ENCODE measurements at regions not wholly inside any gene's neighbourhood (a gene's known extent, or its start where the extent isn't known, plus 50 kb on each side); places are given as distances from the start of the nearest gene placed in this dataset.

- DNase-seq = no peak
Observed at GRCh38 chr22:48952256-48953102, 875.2 kb downstream of the BRD1 start.

- no peak for DNase-seq
Observed at GRCh38 chr22:48951836-48952235, 875.8 kb downstream of the BRD1 start.

DNA sequence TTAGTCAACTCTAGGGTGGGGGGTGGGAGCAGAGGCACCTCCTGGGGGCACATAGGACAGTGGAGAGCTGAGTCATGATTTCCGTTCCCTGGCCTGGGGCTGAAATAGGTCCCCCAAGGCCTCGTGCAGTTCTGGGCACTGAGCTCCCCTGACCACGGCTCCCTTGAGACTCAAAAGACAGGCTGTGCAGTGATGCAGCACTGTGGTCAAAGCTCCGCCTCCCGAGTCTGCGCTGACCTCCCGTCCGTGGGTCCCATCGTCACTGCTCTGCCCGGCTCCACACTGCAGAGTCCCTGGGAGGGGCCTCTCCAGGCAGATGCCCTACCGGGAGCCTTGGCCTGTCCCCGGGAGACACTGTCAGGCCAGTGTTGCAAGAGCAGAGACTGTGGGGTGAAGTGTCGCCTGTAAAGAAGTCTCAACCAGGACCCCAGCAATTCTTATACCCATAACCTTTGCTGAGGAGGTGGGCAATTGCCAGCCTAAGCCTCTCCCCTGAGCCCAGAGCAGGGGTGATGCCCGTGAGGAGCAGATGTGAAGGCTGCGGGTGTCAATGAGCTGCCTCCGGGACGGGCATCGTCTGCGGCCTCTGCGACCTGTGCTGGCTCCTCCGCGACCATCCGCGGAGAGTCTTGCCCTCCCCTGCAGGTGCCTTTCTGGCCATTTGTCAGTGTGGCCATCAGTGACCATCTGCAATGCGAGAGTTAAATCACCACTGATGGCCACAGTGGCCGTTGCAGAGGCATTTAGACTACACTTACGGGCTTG is 877.3 kb downstream of the BRD1 start:
- DNase-seq = no peak

DNA sequence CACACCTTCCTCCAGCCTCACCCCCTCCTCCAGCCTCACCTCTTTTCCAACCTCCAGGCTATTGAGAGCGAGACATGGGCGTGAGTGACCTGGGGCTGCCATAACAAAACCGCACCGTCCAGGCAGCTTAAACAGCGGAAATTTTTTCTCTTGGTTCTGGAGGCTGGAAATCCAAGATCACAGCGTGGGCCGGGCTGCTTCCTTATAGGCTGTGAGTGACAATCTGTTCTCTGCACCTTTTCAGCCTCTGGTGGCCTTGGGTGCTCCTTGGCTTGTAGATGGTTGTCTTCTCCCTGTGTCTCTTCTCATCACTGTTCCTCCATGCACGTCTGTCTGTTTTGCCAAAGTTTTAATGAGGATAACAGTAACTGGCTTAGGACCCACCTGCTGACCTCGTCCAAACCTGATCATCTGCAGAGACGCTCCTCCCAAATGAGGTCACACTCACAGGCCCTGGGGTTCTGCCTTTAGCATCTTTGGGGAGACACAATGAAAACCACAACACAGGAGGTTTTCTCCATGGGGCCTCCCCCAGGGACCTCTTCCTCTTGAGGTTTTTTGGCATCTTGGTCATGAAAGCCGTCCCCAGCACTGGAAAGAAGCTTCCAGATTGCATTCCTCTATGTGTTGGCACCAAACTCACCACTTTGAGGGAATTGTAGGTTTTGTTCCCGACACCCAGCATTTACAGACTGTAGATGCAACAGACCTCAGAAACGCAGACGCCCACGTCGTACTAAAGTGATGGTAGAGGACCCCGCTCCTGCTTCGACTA is 878.1 kb downstream of the BRD1 start:
- DNase-seq = no peak

GRCh38 chr22:48948575-48949170 is 879.0 kb downstream of the BRD1 start:
- DNase-seq = no peak

DNA sequence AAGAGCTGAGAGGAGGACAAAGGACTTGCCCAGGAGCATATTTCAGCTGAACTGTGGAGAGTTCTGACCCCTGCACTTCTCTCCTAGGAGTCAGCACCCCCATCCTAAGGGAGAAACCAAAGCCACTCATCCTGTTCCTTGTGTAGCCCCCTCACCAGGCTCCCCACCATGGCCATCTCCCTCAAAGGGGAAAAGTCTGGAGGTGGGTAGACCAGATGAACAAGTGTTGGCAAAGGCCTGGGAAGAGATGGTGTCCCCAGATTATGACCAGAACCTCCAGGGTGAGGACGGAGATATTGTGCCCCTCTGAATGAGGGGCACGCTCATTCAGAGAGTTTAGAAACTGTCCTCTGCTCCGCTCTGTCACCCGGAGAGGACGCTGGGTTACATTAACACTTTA is 880.0 kb downstream of the BRD1 start:
- no peak for DNase-seq

GRCh38 chr22:48945621-48946458 is 881.8 kb downstream of the BRD1 start:
- DNase-seq = no peak

GRCh38 chr22:48944751-48945620 is 882.7 kb downstream of the BRD1 start:
- no peak for DNase-seq

GRCh38 chr22:48944433-48944750 is 883.3 kb downstream of the BRD1 start:
- DNase-seq = no peak

- no peak for DNase-seq
Observed at GRCh38 chr22:48943567-48944432, 883.9 kb downstream of the BRD1 start.

DNA sequence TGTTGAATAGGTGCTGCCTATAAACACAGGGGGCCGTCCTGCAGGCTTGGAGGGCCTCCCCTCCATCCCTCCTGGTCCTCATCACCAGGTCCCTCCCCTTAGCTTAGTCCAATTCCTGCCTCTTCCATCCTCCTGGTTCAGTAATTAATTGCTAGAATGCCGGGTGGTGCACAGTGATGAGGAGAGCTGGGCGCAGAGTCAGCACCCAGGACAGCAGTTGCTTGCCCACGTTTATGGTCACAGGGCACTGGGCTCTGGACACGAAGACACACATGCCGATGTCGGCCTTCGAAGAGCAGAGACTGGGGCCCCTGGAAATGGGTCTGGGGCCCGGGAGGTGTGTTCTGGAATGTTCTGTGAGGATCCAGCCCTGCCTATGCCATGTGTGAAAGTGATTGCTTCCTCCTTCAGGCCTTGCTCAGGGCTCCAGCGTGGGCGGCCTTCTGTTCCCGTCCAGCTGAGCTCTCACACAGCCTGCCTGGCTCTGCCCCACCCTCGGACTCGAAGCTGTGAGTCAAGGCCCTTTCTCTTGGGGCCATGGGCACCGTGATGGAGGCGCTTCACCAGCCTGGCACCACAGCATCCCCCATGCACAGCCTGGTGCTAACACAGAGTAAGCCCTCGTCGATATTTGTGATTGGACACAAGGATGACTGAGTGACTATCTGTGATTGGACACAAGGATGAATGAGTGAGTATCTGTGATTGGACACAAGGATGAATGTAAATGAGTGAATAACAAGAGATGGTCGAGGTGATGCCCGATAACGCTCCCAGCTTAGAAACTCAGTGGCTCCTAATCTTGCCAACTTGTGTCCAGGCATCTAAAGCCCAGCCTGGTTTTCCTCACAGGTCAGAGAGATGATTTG is 884.7 kb downstream of the BRD1 start:
- no peak for DNase-seq

- no peak for DNase-seq
Observed at GRCh38 chr22:48941903-48942575, 885.6 kb downstream of the BRD1 start.

DNA sequence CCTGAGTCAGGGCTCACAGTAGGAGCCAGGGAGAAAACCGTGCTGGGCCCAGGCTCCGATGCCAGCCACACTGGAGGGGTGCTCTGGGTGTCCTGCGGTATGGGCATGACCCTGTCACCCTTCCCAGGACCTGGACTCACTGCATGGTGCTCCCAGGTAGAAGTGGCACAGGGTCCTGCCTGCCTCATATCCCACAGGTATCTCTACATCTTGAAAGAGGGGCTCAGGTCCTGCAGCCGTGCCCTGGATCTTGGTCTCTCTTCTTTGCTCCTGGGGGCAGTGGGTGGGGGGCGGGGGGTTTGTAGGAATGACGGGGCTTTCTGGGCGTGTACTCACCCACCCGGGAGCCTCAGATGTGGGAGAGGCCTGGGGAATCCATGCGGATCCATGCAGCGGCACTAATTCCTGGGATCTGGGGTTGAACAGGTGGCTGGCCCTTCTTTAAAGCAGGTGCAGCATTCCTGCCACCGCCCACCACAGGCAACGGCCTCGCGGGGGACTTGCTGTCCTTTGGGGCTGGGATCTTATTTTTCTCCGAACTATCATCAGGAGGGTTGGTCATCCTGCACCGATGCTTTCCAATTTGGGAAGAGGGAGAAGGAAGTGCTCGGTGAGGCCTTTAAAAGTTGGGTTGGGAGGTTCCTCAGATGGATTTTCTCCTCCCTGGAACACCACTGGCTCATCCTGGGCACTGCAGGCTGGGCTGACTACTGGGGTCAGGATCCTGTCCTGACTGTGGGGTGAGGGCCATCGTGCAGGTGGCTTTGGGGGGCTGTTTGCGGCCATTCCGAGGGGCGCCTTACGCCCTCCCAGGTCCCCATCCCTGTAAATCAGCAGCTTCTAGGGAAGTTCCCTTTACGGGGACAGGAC is 886.4 kb downstream of the BRD1 start:
- DNase-seq = no peak

GRCh38 chr22:48940266-48941032 is 887.2 kb downstream of the BRD1 start:
- no peak for DNase-seq

DNA sequence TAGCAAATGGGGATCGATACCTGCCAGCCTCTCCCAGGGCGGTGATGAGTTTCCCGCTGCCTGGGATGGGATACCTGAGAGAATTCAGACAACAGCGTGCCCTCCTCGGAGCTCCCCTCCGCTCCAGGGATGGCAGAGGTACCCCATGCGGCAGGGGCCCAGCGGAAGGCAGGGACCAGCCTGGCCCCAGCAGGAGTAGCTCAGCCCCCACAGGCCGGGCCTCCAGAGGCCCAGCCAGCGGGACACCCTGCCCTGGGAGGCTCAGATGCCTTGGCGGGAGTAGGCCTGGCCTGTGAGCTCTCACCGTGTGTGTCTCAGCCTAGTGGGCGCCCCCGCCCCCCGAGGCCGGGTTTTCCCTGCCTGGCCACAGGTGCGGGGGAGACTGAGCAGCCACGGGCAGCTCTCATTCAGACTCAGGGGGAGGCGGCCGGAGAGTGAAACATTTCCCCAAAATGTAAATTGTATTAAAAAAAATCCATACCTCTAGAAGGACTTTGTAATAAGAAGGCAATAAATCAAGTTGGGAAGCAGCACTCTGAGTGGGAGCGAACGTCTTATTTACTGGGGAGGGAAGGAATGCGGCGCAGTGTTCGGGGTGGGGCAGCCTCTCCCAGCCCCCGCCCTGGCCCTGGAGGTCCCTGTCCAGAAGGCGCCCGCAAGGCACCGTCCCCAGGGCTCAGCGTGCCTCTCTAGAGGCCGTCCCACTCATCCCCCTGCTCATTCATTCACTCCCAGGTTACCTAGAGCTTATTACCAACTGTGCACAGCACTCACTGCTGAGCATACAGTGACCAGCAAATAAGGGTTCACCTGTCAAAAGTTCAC is 888.0 kb downstream of the BRD1 start:
- DNase-seq = no peak

All from skin of body (tissue), 1 donor.